HepG2 (cell line): ENCODE measurements at regions not wholly inside any gene's neighbourhood (a gene's known extent, or its start where the extent isn't known, plus 50 kb on each side); places are given as distances from the start of the nearest gene placed in this dataset.

Source experiments
- ATAC-seq: fragments of 200-7000 bp; cut with Tn5 transposase; 3 replicates; pipeline ENCODE4 v1.9.1; 2020; ENCODE audit warnings: mild to moderate bottlenecking, moderate library complexity
- BruUV-seq: library from RNA; stranded (reverse); fragments of 400-500 nt; replicated peaks from 2 replicates; lab custom pipeline; 2021; lab: Mats Ljungman, UMichigan
- CTCF ChIA-PET: fragments of 300-600 bp; formaldehyde crosslinking; extraction: SDS; loops from one replicate; lab custom pipeline; 2021; ENCODE audit warnings: low total read pairs, inconsistent platforms, low intra/inter-chr PET ratio; lab: Yijun Ruan, JAX
- POLR2A ChIA-PET: fragments of 350-600 bp; sonication (Branson Sonifier 250); formaldehyde crosslinking; loops from one replicate; lab custom pipeline; 2020; ENCODE audit warnings: antibody characterized with exemption, inconsistent platforms; lab: Yijun Ruan, JAX
- DNase-seq: peaks from one replicate; pipeline ENCODE4 v3.0.0-alpha.2; 2015; ENCODE audit warnings: low spot score
- FAIRE-seq: peaks from 3 replicates; lab custom pipeline; 2011; peaks lifted over from hg19 to GRCh38; lab: Jason Lieb, UNC
- H2AFZ ChIP-seq: one replicate; pipeline ENCODE4 v1.6.1; 2011; ENCODE audit warnings: low read length, inconsistent platforms
- H3K27ac ChIP-seq: fragments of 300-600 bp; 3 replicates; pipeline ENCODE4 v1.8.0; 2011; ENCODE audit warnings: mixed run types, mild to moderate bottlenecking, mixed read lengths, low read length, inconsistent platforms; ENCODE audit not compliant: insufficient read depth; ENCODE audit errors: extremely low read length
- H3K27me3 ChIP-seq, 2 experiments: fragments of 200-600 bp in 1 of 2; 2 replicates in 1 of 2; 3 replicates in 1 of 2; pipeline versions ENCODE4 v1.6.0 to v1.8.0; 2011; ENCODE audit warnings: low read length in 2 of 2, mild to moderate bottlenecking in 2 of 2, moderate library complexity in 2 of 2, inconsistent platforms in 1 of 2; ENCODE audit not compliant: insufficient read depth in 2 of 2, control insufficient read depth in 1 of 2
- H3K36me3 ChIP-seq, 2 experiments: fragments of 200-600 bp in 1 of 2; replicated peaks in 1 of 2; 2 replicates in 1 of 2; 3 replicates in 1 of 2; pipeline versions ENCODE4 v1.5.1 to v1.8.0; 2011; ENCODE audit warnings: low read length in 2 of 2, inconsistent platforms in 1 of 2; ENCODE audit not compliant: insufficient read depth in 2 of 2, control insufficient read depth in 1 of 2
- H3K4me1 ChIP-seq: 2 replicates; pipeline ENCODE4 v1.5.1; 2012; ENCODE audit warnings: low read length, inconsistent platforms; ENCODE audit not compliant: insufficient read depth
- H3K4me2 ChIP-seq: 2 replicates; pipeline ENCODE4 v1.6.0; 2011; ENCODE audit warnings: low read depth, low read length, inconsistent platforms
- H3K4me3 ChIP-seq, 3 experiments: fragments of 200-600 bp in 1 of 3; sonication (generic), shearing (Covaris generic) in 1 of 3; replicated peaks in 1 of 3; 2 replicates each; pipeline ENCODE4 v1.5.1; 2011 to 2016; ENCODE audit warnings: low read length in 3 of 3, inconsistent platforms in 2 of 3, low read depth in 2 of 3, mild to moderate bottlenecking in 2 of 3, control low read depth in 1 of 3, mixed read lengths in 1 of 3; ENCODE audit not compliant: insufficient read depth in 1 of 3
- H3K79me2 ChIP-seq: one replicate; pipeline ENCODE4 v1.6.1; 2011; ENCODE audit warnings: low read length, inconsistent platforms; ENCODE audit not compliant: insufficient read depth
- H3K9ac ChIP-seq: 2 replicates; pipeline ENCODE4 v1.6.0; 2011; ENCODE audit warnings: mild to moderate bottlenecking, low read depth, low read length, inconsistent platforms; ENCODE audit not compliant: insufficient read depth
- H3K9me3 ChIP-seq: 2 replicates; pipeline ENCODE4 v1.5.1; 2012; ENCODE audit warnings: mild to moderate bottlenecking, low read length
- H4K20me1 ChIP-seq: 2 replicates; pipeline ENCODE4 v1.6.0; 2011; ENCODE audit warnings: inconsistent platforms, mild to moderate bottlenecking, low read length, moderate library complexity; ENCODE audit not compliant: insufficient read depth
- ATF7 ChIP-seq, 2 experiments: fragments of 450-650 bp in 1 of 2; sonication (generic) in 1 of 2; formaldehyde crosslinking in 1 of 2; IDR thresholded peaks; 2 replicates each; pipeline versions ENCODE4 v1.4.0 to v1.6.1; 2016 to 2020; ENCODE audit warnings: antibody characterized with exemption in 1 of 2, mild to moderate bottlenecking in 1 of 2, missing genetic modification reagents in 1 of 2
- CAMTA2 ChIP-seq: sonication (generic); formaldehyde crosslinking; IDR thresholded peaks from 2 replicates; pipeline ENCODE4 v1.4.0; 2020; ENCODE audit warnings: mild to moderate bottlenecking, missing genetic modification reagents, borderline replicate concordance
- HOXA5 ChIP-seq: sonication (generic); formaldehyde crosslinking; IDR thresholded peaks from 2 replicates; pipeline ENCODE4 v1.4.0; 2020; ENCODE audit warnings: missing genetic modification reagents
- MAFF ChIP-seq: IDR thresholded peaks from 2 replicates; pipeline ENCODE4 v1.6.1; 2011; ENCODE audit warnings: low read depth, low read length, improper control_type of control experiment
- MAFK ChIP-seq, 2 experiments: IDR thresholded peaks in 1 of 2; conservative IDR thresholded peaks in 1 of 2; 2 replicates each; pipeline ENCODE4 v1.6.1; 2011; ENCODE audit warnings: improper control_type of control experiment in 2 of 2, low read length in 2 of 2
- PLSCR1 ChIP-seq: sonication (generic); formaldehyde crosslinking; IDR thresholded peaks from 2 replicates; pipeline ENCODE4 v1.5.0; 2020; ENCODE audit warnings: missing genetic modification reagents, mild to moderate bottlenecking, borderline replicate concordance
- SMAD1 ChIP-seq: sonication (generic); formaldehyde crosslinking; IDR thresholded peaks from 2 replicates; pipeline ENCODE4 v1.4.0; 2020; ENCODE audit warnings: missing genetic modification reagents, low read depth, mild to moderate bottlenecking, borderline replicate concordance
- ZBTB49 ChIP-seq: sonication (generic); formaldehyde crosslinking; IDR thresholded peaks from 2 replicates; pipeline ENCODE4 v1.4.0; 2020; ENCODE audit warnings: missing genetic modification reagents, borderline replicate concordance
- ZNF513 ChIP-seq: sonication (generic); formaldehyde crosslinking; conservative IDR thresholded peaks from 2 replicates; pipeline ENCODE4 v1.5.0; 2020; ENCODE audit warnings: missing genetic modification reagents
- ZNF83 ChIP-seq: sonication (generic); formaldehyde crosslinking; IDR thresholded peaks from 2 replicates; pipeline ENCODE4 v1.4.0; 2020; ENCODE audit warnings: missing genetic modification reagents, mild to moderate bottlenecking, borderline replicate concordance
- WGBS: methylation state at CpG from one replicate; pipeline ENCODE4 v1.1.6; 2017; ENCODE audit warnings: low lambda C conversion rate; 5-methylcytosine and 5-hydroxymethylcytosine counted together
- in situ Hi-C: cut with HindIII; loops from 2 replicates; pipeline ENCODE4 v1.10.0; 2017; ENCODE audit warnings: low pct_unique_long_range_greater_than_20kb; ENCODE audit not compliant: extremely low pct_ligation_motif_present
- intact Hi-C: fragments of 100-400 bp; cut with micrococcal nuclease; formaldehyde crosslinking; loops from one replicate; pipeline ENCODE4 v1.10.0; 2022; ENCODE audit not compliant: unreplicated experiment

- Histone ChIP-seq H3K4me2 (no peak overlapping the region), H3K4me3 (no peak overlapping the region), H3K27ac (no peak overlapping the region), H2AFZ (no peak overlapping the region), H3K9ac (no peak overlapping the region), H3K4me1 (no peaks in the 10 kb centered on the region), H3K27me3 (no peaks in the 10 kb centered on the region), H4K20me1 (no peaks in the 10 kb centered on the region), H3K9me3 (no peaks in the 10 kb centered on the region), H3K36me3 (no peaks in the 10 kb centered on the region)
- ATAC-seq (no peak), FAIRE-seq (no peak)
- BruUV-seq: no TSS peak
- 3% methylated on average over 3 of the region's 3 CpGs for WGBS
- POLR2A ChIA-PET: no interaction called here
- intact Hi-C loops: no loop called here
- TF ChIP-seq CAMTA2 (CRISPR knock-in tag) (no peak), ATF7 (IDR thresholded peaks at IDR 0.05) (no peak), ATF7 (CRISPR knock-in tag; IDR thresholded peaks at IDR 0.05) (no peak), ZNF83 (CRISPR knock-in tag) (no peak), SMAD1 (CRISPR knock-in tag) (no peak), MAFK (conservative IDR thresholded peaks at IDR 0.05 in 1 of 2, IDR thresholded peaks at IDR 0.05 in 1 of 2; ENCODE audit: low read length in 2 of 2) (peak; percentile 16 to 70; a peak in 2 of 4 replicates), ZBTB49 (CRISPR knock-in tag) (no peak), ZNF513 (CRISPR knock-in tag) (no peak), HOXA5 (CRISPR knock-in tag) (no peak), MAFF (peak; percentile 56), PLSCR1 (CRISPR knock-in tag) (no peak)
- TF ChIP-seq, all 625 proteins: peak for 2
- no peaks in the 10 kb centered on the region for H3K79me2 ChIP-seq
- in situ Hi-C loops: no loop called here
- DNase-seq: no peak
- CTCF ChIA-PET: no interaction called here
Observed at GRCh38 chr3:18151199-18151598, 273.9 kb downstream of the SATB1 start.
